ENCODE measurements at regions not wholly inside any gene's neighbourhood (a gene's known extent, or its start where the extent isn't known, plus 50 kb on each side); places are given as distances from the start of the nearest gene placed in this dataset.

DNA sequence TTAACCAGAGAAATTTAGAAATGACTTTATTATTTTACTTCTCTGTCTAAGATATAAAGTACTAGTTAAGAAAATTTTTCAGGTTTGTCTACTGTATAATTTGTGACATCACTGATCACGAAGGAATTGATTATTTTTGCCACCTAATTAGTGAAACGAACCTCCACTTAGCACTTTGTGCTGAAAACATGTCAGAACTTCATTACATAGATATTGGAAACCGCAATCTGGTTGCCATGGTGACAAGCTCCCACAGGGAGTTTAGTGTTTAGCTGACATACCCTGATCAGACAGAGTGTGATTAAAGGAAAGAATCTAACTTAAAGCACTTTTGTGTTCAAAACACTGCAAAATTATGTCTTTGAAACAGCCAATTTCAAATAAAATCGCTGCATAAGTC, 668.4 kb upstream of the CCNG1 start:
- H4K91ac ChIP-seq (ENCODE audit: low read depth, low read length): no peak overlapping the region
- no peaks in the 10 kb centered on the region for H3K4me1 ChIP-seq (ENCODE audit: control insufficient read depth in 1 of 2, insufficient read depth in 2 of 2, low read length in 2 of 2)
- no peak for DNase-seq
- H2BK5ac ChIP-seq (ENCODE audit: low read depth, low read length, poor library complexity): no peak overlapping the region
- H3K9ac ChIP-seq (ENCODE audit: low read length): no peak overlapping the region
- H2BK120ac ChIP-seq (ENCODE audit: insufficient read depth, low read length, poor library complexity): no peak overlapping the region
- no peak overlapping the region for H3K14ac ChIP-seq (ENCODE audit: low read length)
- H3K36me3 ChIP-seq (ENCODE audit: control insufficient read depth in 1 of 2, insufficient read depth in 2 of 2, low read length in 2 of 2): no peaks in the 10 kb centered on the region
- no peak overlapping the region for H4K12ac ChIP-seq (ENCODE audit: low read depth, low read length)
- no CpG with 5 or more reads among the region's 4 CpGs for WGBS (ENCODE audit: extremely low coverage, insufficient coverage, insufficient read length)
- H2AFZ ChIP-seq (ENCODE audit: insufficient read depth, low read length, poor library complexity): no peak overlapping the region
- no peaks in the 10 kb centered on the region for H3K9me3 ChIP-seq (ENCODE audit: insufficient read depth, low read depth, low read length)
- H3K4me3 ChIP-seq (ENCODE audit: low read depth, low read length): no peak overlapping the region
- no peak overlapping the region for H2AK5ac ChIP-seq (ENCODE audit: low read length)
- H4K8ac ChIP-seq (ENCODE audit: low read depth, low read length): no peak overlapping the region
- H3K27ac ChIP-seq (ENCODE audit: low read depth, low read length): no peak overlapping the region
- no peak overlapping the region for H3K18ac ChIP-seq (ENCODE audit: low read length)
- no peak overlapping the region for H3K4me2 ChIP-seq (ENCODE audit: low read length)
- H3K23ac ChIP-seq (ENCODE audit: low read length): no peak overlapping the region
- no peaks in the 10 kb centered on the region for H3K27me3 ChIP-seq (ENCODE audit: insufficient read depth, low read length)
- no peak overlapping the region for H2BK12ac ChIP-seq (ENCODE audit: low read length)
- no peaks in the 10 kb centered on the region for H3K79me2 ChIP-seq (ENCODE audit: control insufficient read depth, insufficient read depth, low read length, poor library complexity)
- no peaks in the 10 kb centered on the region for H3K79me1 ChIP-seq (ENCODE audit: low read length)
- H3K4ac ChIP-seq (ENCODE audit: low read depth, low read length): no peak overlapping the region

DNA sequence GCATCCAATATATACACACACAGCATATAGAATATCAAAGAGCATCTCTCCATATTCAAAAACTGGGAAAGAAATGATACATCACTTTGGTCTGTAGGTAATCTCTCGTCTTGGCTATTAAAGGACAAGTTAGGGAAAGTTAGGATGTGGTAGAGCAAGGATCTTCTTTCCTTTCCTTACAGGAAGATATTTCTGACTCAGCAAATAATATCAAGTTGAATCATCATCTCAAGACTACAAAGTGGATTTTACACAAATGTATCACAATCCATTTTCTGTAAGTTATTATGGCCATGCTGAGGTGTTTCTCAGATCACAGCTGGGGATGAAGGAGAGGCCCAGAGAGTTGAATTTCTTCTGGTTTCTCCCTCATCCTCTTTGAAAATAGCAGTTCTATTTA, 651.7 kb upstream of the CCNG1 start:
- no peak overlapping the region for H3K27ac ChIP-seq (ENCODE audit: low read depth, low read length)
- H3K4me2 ChIP-seq (ENCODE audit: low read length): no peak overlapping the region
- H3K9ac ChIP-seq (ENCODE audit: low read length): no peak overlapping the region
- H2AK5ac ChIP-seq (ENCODE audit: low read length): no peak overlapping the region
- H3K18ac ChIP-seq (ENCODE audit: low read length): no peak overlapping the region
- H3K36me3 ChIP-seq (ENCODE audit: control insufficient read depth in 1 of 2, insufficient read depth in 2 of 2, low read length in 2 of 2): no peaks in the 10 kb centered on the region
- H4K12ac ChIP-seq (ENCODE audit: low read depth, low read length): no peak overlapping the region
- no peak overlapping the region for H3K14ac ChIP-seq (ENCODE audit: low read length)
- no peak overlapping the region for H4K8ac ChIP-seq (ENCODE audit: low read depth, low read length)
- DNase-seq: no peak
- no peak overlapping the region for H2BK120ac ChIP-seq (ENCODE audit: insufficient read depth, low read length, poor library complexity)
- H3K4ac ChIP-seq (ENCODE audit: low read depth, low read length): no peak overlapping the region
- no peak overlapping the region for H3K23ac ChIP-seq (ENCODE audit: low read length)
- H3K4me3 ChIP-seq (ENCODE audit: low read depth, low read length): no peak overlapping the region
- no peaks in the 10 kb centered on the region for H3K4me1 ChIP-seq (ENCODE audit: control insufficient read depth in 1 of 2, insufficient read depth in 2 of 2, low read length in 2 of 2)
- H2BK5ac ChIP-seq (ENCODE audit: low read depth, low read length, poor library complexity): no peak overlapping the region
- H2AFZ ChIP-seq (ENCODE audit: insufficient read depth, low read length, poor library complexity): no peak overlapping the region
- no peaks in the 10 kb centered on the region for H3K27me3 ChIP-seq (ENCODE audit: insufficient read depth, low read length)
- no peaks in the 10 kb centered on the region for H3K9me3 ChIP-seq (ENCODE audit: insufficient read depth, low read depth, low read length)
- WGBS (ENCODE audit: extremely low coverage, insufficient coverage, insufficient read length): no CpG with 5 or more reads among the region's 1 CpG
- no peaks in the 10 kb centered on the region for H3K79me1 ChIP-seq (ENCODE audit: low read length)
- H4K91ac ChIP-seq (ENCODE audit: low read depth, low read length): no peak overlapping the region
- H3K79me2 ChIP-seq (ENCODE audit: control insufficient read depth, insufficient read depth, low read length, poor library complexity): no peaks in the 10 kb centered on the region
- H2BK12ac ChIP-seq (ENCODE audit: low read length): no peak overlapping the region

DNA sequence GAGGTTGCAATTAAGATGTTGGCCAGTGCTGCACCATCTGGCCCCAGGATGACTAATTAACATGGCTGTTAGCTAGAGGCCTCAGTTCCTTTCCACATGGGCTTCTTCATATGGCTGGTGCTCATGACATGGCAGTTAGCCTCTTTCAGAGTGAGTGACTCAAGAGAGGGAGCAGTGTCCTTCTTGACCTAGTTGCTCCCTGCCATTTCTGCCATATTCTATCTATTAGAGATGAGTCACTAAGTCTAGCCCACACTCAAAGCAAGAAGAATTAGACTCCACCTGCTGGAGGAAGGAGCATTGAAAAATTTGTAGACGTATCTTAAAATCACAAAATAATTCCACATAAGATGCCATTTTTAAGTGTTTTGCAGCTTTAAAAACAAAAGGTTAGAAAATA, 651.2 kb upstream of the CCNG1 start:
- Histone ChIP-seq H3K18ac (ENCODE audit: low read length) (no peak overlapping the region), H2BK120ac (ENCODE audit: insufficient read depth, low read length, poor library complexity) (no peak overlapping the region), H3K9ac (ENCODE audit: low read length) (no peak overlapping the region), H3K4me3 (ENCODE audit: low read depth, low read length) (no peak overlapping the region), H3K36me3 (ENCODE audit: control insufficient read depth in 1 of 2, insufficient read depth in 2 of 2, low read length in 2 of 2) (no peaks in the 10 kb centered on the region), H3K4me1 (ENCODE audit: control insufficient read depth in 1 of 2, insufficient read depth in 2 of 2, low read length in 2 of 2) (no peaks in the 10 kb centered on the region), H2AK5ac (ENCODE audit: low read length) (no peak overlapping the region), H4K12ac (ENCODE audit: low read depth, low read length) (no peak overlapping the region), H2BK5ac (ENCODE audit: low read depth, low read length, poor library complexity) (no peak overlapping the region), H3K23ac (ENCODE audit: low read length) (no peak overlapping the region), H4K8ac (ENCODE audit: low read depth, low read length) (no peak overlapping the region), H4K91ac (ENCODE audit: low read depth, low read length) (no peak overlapping the region), H3K14ac (ENCODE audit: low read length) (no peak overlapping the region), H3K4me2 (ENCODE audit: low read length) (no peak overlapping the region), H3K4ac (ENCODE audit: low read depth, low read length) (no peak overlapping the region), H2AFZ (ENCODE audit: insufficient read depth, low read length, poor library complexity) (no peak overlapping the region), H3K9me3 (ENCODE audit: insufficient read depth, low read depth, low read length) (no peaks in the 10 kb centered on the region), H2BK12ac (ENCODE audit: low read length) (no peak overlapping the region), H3K27ac (ENCODE audit: low read depth, low read length) (no peak overlapping the region), H3K79me1 (ENCODE audit: low read length) (no peaks in the 10 kb centered on the region), H3K27me3 (ENCODE audit: insufficient read depth, low read length) (no peaks in the 10 kb centered on the region), H3K79me2 (ENCODE audit: control insufficient read depth, insufficient read depth, low read length, poor library complexity) (no peaks in the 10 kb centered on the region)
- WGBS (ENCODE audit: extremely low coverage, insufficient coverage, insufficient read length): no CpG with 5 or more reads among the region's 1 CpG
- no peak for DNase-seq

DNA sequence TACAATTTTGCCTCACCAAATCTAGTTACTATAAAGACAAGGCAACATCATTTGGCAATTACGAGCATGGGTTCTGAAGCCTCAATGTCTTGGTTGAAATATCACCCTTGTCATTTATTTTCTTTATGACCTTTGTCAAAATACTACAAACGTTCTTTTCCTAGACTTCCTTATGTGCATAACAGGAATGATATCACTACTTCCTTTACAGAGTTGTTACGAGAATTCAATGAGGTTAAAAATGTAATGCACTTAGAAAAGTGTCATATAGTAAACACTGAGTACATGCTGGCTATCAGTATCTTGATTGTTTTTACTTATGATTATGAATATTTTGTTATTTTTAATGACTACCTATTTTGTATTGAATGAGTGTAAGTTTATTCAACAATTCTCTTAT, 640.9 kb upstream of the CCNG1 start:
- Histone ChIP-seq H3K18ac (ENCODE audit: low read length) (no peak overlapping the region), H2BK12ac (ENCODE audit: low read length) (no peak overlapping the region), H2AK5ac (ENCODE audit: low read length) (no peak overlapping the region), H3K36me3 (ENCODE audit: control insufficient read depth in 1 of 2, insufficient read depth in 2 of 2, low read length in 2 of 2) (no peaks in the 10 kb centered on the region), H3K9me3 (ENCODE audit: insufficient read depth, low read depth, low read length) (no peaks in the 10 kb centered on the region), H3K14ac (ENCODE audit: low read length) (no peak overlapping the region), H3K27ac (ENCODE audit: low read depth, low read length) (no peak overlapping the region), H3K9ac (ENCODE audit: low read length) (no peak overlapping the region), H3K4me1 (ENCODE audit: control insufficient read depth in 1 of 2, insufficient read depth in 2 of 2, low read length in 2 of 2) (no peaks in the 10 kb centered on the region), H2BK5ac (ENCODE audit: low read depth, low read length, poor library complexity) (no peak overlapping the region), H3K4me2 (ENCODE audit: low read length) (no peak overlapping the region), H3K4me3 (ENCODE audit: low read depth, low read length) (no peak overlapping the region), H3K79me2 (ENCODE audit: control insufficient read depth, insufficient read depth, low read length, poor library complexity) (no peaks in the 10 kb centered on the region), H2AFZ (ENCODE audit: insufficient read depth, low read length, poor library complexity) (no peak overlapping the region), H3K4ac (ENCODE audit: low read depth, low read length) (no peak overlapping the region), H3K27me3 (ENCODE audit: insufficient read depth, low read length) (no peaks in the 10 kb centered on the region), H4K8ac (ENCODE audit: low read depth, low read length) (no peak overlapping the region), H4K12ac (ENCODE audit: low read depth, low read length) (no peak overlapping the region), H4K91ac (ENCODE audit: low read depth, low read length) (no peak overlapping the region), H3K23ac (ENCODE audit: low read length) (no peak overlapping the region), H2BK120ac (ENCODE audit: insufficient read depth, low read length, poor library complexity) (no peak overlapping the region), H3K79me1 (ENCODE audit: low read length) (no peaks in the 10 kb centered on the region)
- no peak for DNase-seq
- no CpG with 5 or more reads among the region's 3 CpGs for WGBS (ENCODE audit: extremely low coverage, insufficient coverage, insufficient read length)
